Mammary epithelial cell (primary cell): ENCODE measurements at regions not wholly inside any gene's neighbourhood (a gene's known extent, or its start where the extent isn't known, plus 50 kb on each side); places are given as distances from the start of the nearest gene placed in this dataset.

Source experiments
- CTCF ChIP-seq, 2 donors: IDR thresholded peaks in 1 of 2; conservative IDR thresholded peaks in 1 of 2; 2 replicates each; pipeline ENCODE4 v1.5.1; 2011 to 2012; ENCODE audit warnings: inconsistent platforms in 2 of 2, low read length in 2 of 2, mild to moderate bottlenecking in 2 of 2, control low read depth in 1 of 2, low read depth in 1 of 2; ENCODE audit not compliant: insufficient read depth in 1 of 2; ENCODE audit errors: extremely low read depth in 1 of 2
- EZH2 ChIP-seq: IDR thresholded peaks from 2 replicates; pipeline ENCODE4 v1.6.1; 2012; ENCODE audit warnings: low read length, inconsistent platforms, borderline replicate concordance

GRCh38 chr5:25993701-25994100, 1044.7 kb downstream of the CDH9 start:
- TF ChIP-seq CTCF (conservative IDR thresholded peaks at IDR 0.05 in 1 of 2, IDR thresholded peaks at IDR 0.05 in 1 of 2; ENCODE audit: extremely low read depth in 1 of 2, insufficient read depth in 1 of 2, low read depth in 1 of 2, low read length in 2 of 2): no peak
- no peak for TF ChIP-seq EZH2
